22Rv1 (cell line): ENCODE measurements at regions not wholly inside any gene's neighbourhood (a gene's known extent, or its start where the extent isn't known, plus 50 kb on each side); places are given as distances from the start of the nearest gene placed in this dataset.

Source experiments
- ZFX ChIP-seq: fragments of 450-650 bp; IDR thresholded peaks from 2 replicates; pipeline ENCODE4 v1.6.1; 2017; ENCODE audit warnings: antibody characterized with exemption, borderline replicate concordance
- TF ChIP-seq, protein P1 (sequence below): fragments of 450-650 bp; IDR thresholded peaks from 2 replicates; pipeline ENCODE4 v1.5.1; 2017; ENCODE audit warnings: mild to moderate bottlenecking

DNA sequence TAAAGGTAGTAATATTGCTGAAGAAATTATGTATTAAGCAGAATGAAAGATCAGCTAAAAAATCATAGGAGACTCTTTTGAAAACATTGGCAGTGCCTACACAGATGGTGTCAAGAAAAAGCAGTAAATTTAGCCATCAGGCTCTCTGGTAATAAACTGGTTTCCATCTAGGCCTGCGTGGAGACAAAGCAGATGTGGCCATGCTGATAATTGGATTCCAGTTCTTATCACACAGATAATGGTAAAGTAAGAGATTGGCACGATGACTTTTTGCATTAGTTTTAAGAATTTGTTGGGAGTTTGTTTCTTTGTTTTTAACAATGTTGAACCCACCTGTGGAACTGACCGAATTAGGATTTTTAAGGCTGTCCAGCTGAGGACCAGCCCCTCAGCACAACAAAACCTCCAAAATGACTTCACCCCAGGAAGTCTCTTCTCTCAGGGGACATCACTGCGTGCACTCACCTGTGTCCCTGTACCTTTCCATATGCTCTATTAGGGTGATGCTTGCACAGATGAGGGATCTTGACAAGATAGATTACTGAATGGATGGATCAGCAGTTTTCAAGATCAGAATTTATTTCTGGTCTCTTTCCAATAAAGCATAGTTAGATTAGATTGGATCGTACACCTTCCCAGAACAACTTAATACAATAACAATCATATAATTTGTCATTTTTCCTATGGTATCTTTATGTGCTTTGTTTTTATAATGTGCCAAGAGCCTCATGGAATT lies 69.1 kb upstream of the DNAJC10 start:
- TF ChIP-seq, protein P1, sequence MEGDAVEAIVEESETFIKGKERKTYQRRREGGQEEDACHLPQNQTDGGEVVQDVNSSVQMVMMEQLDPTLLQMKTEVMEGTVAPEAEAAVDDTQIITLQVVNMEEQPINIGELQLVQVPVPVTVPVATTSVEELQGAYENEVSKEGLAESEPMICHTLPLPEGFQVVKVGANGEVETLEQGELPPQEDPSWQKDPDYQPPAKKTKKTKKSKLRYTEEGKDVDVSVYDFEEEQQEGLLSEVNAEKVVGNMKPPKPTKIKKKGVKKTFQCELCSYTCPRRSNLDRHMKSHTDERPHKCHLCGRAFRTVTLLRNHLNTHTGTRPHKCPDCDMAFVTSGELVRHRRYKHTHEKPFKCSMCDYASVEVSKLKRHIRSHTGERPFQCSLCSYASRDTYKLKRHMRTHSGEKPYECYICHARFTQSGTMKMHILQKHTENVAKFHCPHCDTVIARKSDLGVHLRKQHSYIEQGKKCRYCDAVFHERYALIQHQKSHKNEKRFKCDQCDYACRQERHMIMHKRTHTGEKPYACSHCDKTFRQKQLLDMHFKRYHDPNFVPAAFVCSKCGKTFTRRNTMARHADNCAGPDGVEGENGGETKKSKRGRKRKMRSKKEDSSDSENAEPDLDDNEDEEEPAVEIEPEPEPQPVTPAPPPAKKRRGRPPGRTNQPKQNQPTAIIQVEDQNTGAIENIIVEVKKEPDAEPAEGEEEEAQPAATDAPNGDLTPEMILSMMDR = no peak
- no peak for TF ChIP-seq ZFX
